Panc1 (cell line): ENCODE measurements at regions not wholly inside any gene's neighbourhood (a gene's known extent, or its start where the extent isn't known, plus 50 kb on each side); places are given as distances from the start of the nearest gene placed in this dataset.

Experiments
- CTCF ChIP-seq: fragments of 450-650 bp; IDR thresholded peaks from 2 replicates; pipeline ENCODE4 v1.5.1; 2017; ENCODE audit warnings: mild to moderate bottlenecking
- REST ChIP-seq, 2 experiments: IDR thresholded peaks; 2 replicates each; pipeline ENCODE4 v1.6.1; 2011 to 2012; ENCODE audit warnings: low read depth in 2 of 2, control low read depth in 1 of 2, low read length in 1 of 2, mild to moderate bottlenecking in 1 of 2, moderate library complexity in 1 of 2; ENCODE audit not compliant: insufficient read depth in 1 of 2

- no peak for TF ChIP-seq CTCF
- TF ChIP-seq REST (IDR thresholded peaks at IDR 0.05; ENCODE audit: insufficient read depth in 1 of 2, low read depth in 2 of 2, low read length in 1 of 2): no peak
These were observed 686.8 kb upstream of the DDX18 start for GRCh38 chr2:117127680-117128079.
